ENCODE measurements at regions not wholly inside any gene's neighbourhood (a gene's known extent, or its start where the extent isn't known, plus 50 kb on each side); places are given as distances from the start of the nearest gene placed in this dataset.

DNA sequence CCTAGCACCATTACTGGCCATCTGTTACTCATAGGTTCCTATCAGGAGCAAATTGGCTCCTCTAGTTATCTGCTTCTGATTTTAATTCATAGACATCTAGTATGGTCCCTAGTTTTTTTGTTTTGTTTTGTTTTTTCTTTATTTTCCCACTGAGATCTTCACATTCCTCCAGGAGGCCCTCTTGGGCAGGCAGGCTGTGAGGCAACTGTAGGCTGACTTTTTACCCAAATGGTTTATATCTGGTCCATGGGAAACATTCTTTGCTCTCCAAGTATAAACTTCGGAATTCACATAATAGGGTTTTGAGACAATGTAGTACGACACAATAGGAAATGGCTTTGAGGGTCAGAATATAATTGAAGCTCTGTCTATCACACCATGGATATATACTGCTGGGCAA is 250.9 kb upstream of the DAB2 start:
- TF ChIP-seq POLR2A (IDR thresholded peaks at IDR 0.05; ENCODE audit: low read length), result no peak
- no peak for TF ChIP-seq KDM1A (IDR thresholded peaks at IDR 0.05; ENCODE audit: low read depth)
- no peak for TF ChIP-seq CTCF (IDR thresholded peaks at IDR 0.05)
